GM19238 (cell line): ENCODE measurements at regions not wholly inside any gene's neighbourhood (a gene's known extent, or its start where the extent isn't known, plus 50 kb on each side); places are given as distances from the start of the nearest gene placed in this dataset.
"Not testable (repeated sequence)": the region's sequence is repeated elsewhere in the genome, so short reads cannot be mapped to it uniquely, and the experiment has no call there.

Source experiments
- DNase-seq: peaks from one replicate; pipeline ENCODE4 v3.0.0; 2011; ENCODE audit warnings: low spot score; ENCODE audit not compliant: insufficient read length

DNA sequence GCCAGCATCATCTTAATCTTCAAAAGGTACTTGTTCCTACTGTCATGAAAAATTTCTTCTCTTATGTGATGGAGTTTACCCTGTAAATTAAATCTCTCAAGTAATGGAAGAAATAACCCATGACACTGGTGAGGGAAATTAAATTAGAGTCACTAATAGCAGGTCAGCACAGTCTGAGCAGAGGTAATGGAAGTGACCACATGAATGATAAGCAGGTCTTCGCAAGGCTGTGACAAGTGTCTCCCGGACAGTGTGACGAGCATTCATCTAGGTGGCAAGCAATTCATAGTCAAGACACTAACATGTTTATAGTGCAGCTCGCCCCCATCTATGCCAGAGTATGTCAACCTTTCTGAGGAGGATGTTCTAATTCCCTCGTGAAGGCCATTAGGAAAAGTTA, 249.2 kb downstream of the FRK start:
- no peak for DNase-seq

DNA sequence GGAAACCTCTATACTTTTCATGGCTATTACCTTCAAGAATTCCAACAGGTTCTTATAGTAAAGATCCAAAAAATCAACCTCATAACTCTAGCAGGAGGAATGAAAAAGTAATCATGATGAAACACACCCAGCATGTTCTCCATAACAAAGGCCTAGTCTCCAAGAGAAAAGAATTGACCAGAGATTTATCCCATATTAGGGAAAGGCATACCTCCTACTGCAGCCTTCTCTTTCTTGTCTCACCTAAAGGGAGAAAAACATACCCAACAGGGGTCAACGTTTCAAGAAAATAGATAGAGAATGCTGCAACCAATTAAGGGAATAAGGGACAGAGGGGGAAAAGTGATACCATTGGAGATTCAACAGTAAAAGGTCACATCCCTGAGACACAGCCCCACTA, 262.5 kb downstream of the FRK start:
- DNase-seq, result no peak

DNA sequence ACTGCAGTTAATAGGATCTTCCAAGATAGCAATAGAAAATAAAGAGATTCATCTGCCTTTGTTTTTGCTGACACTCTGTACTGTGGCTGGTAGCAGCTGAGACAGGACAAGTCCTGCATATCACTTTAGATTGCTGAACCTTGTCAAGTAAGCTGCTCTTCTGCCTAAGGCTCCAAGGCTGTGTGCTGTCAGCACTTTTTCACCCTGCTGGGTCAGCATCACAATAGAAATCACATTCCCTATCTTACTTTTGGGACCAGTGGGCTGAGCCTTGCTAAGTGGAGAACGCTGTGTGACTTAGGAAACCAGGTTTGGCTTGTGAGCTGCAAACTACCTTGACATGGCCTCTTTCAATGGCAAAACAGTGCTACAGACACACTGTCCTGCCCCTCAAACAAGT, 263.9 kb downstream of the FRK start:
- no peak for DNase-seq

DNA sequence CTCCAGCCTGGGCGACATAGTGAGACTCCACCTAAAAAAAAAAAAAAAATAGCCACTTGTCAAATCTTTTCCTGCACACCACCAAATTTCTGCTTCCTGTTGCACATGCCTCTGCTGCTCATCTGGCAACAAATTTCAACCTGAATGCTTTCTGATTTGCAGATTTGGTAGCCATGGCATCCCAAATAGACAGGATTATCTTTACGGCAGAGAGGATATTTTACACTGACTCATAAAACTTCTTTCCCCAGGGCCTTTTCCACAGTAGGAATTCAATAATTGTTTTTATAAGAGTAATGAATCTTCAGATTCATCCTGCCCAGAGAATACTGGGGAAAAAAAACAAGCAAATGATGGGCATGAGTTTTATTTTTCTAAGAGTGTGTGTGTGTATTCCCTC, 264.6 kb downstream of the FRK start:
- no peak for DNase-seq

DNA sequence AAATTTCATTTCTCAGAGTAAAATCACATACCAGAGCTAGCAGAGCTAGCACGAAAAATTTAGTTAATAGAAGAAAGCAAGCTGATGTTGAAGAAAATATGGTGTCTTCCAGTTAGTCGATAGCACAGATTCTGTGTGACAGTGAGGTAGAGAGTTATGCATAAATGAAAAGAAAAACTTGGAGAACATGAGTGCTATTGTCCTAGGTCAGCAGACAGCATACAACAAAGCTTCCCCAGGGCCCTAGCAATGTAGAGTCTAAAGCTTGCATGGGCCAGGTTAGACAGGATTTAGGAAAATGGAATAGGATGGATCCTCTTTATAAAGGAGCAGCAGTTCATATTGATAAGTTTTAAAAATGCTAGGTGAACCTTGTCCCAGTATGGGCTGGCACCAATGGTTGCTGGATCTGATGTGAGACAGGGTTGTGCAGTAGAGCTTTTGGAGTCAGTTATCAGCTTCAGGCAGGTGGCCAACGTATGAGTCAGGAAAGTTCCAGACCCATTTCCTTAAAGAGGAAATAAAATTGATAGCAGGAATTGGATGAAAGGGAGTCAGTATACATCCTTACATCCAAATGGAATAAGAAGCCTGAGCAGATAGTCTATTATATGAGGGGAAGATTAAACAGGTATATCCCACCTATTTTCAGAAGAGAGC, 277.2 kb downstream of the FRK start:
- no peak for DNase-seq

DNA sequence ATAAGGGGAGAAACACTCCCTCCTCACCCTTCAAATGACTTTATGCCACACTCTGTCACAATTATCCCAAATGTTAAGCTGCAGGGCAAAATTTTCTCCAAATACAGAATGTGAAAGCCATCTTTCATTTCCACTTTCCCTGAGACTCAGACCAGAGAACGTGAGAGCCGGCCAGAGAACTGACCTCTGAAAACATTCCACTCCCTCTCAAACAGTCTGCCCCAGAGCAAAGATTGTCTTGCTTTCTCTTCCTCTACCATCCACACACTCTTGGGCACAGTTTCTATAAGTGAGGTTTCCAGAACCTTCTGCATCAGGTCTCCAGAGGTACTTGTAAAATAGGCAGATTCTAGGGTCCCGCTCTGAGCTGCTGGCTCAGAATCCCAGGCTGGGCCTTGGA, 278.1 kb downstream of the FRK start:
- no peak for DNase-seq

DNA sequence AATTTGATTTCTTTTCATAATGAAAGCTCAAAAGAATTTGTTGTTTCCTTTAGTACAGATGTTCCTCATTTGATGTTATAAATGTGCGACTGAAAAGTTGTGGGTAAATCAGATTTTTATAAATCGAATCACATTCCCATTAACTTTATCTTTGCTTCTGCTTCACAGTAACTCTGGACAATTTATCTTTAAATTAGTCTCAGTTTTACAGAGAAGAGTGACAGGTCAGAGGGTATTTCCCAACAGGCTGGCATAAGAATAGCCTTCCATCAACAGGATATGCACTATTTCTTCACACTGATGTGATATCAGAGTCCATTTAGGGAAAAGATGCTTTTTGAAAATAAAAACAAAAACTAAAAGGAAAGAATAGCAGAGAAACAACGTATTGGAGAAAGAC, 286.9 kb downstream of the FRK start:
- DNase-seq, result no peak

DNA sequence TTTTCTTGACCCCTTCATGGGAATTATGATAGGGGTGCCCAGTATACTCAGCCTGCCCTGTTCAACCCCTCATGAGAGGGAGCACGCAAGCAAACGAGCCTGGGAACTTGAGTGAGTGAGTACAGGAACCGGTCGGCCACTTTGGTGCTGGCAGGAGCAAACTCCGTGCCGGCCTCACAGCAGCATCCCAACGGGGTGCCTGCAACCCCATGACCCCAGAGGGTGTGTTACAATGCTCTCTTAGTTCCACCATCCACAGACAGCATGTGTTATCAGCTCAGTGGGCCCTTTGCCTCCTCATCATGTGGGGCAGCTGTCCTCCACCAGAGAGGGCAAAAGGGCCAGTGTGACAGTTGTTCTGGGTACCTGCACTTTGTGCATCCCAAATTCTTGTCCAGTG, 289.8 kb downstream of the FRK start:
- no peak for DNase-seq

DNA sequence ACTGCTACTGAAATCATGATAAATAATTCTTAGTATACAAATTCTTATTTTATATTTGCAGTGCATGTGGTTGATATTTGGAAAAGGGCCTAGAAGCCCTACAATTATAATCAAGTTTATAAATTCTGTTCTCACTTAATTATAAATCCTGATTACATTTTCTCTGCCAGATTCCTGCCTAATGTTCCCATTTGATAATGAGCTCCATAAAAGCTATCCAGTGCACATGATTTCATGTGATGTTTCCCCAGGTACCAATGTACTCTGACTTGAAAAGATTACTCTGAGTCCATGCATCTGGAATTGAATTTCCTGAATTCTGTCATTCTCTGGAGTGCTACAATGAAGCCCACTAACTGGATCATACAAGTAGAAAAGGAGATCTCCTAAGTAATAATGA, 292.2 kb downstream of the FRK start:
- no peak for DNase-seq

DNA sequence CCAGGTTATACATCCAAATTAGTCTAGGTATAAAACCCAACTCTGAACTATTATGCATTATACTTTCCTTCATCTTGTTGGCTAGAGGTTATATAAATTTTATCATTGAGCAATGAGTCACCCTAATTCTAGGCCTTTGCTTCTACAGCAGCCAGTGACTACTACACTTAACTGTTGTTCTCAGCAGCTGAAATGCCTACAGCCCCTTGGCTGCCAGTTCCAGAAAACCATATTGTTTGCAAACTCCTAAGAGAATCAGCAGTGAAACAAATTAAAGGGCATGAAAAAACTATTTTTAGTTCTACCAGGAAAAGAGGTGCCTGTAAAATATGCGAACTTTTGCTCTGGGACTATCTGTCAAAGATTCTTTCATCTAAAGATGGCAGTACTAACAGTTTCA, 292.8 kb downstream of the FRK start:
- DNase-seq, result no peak

DNA sequence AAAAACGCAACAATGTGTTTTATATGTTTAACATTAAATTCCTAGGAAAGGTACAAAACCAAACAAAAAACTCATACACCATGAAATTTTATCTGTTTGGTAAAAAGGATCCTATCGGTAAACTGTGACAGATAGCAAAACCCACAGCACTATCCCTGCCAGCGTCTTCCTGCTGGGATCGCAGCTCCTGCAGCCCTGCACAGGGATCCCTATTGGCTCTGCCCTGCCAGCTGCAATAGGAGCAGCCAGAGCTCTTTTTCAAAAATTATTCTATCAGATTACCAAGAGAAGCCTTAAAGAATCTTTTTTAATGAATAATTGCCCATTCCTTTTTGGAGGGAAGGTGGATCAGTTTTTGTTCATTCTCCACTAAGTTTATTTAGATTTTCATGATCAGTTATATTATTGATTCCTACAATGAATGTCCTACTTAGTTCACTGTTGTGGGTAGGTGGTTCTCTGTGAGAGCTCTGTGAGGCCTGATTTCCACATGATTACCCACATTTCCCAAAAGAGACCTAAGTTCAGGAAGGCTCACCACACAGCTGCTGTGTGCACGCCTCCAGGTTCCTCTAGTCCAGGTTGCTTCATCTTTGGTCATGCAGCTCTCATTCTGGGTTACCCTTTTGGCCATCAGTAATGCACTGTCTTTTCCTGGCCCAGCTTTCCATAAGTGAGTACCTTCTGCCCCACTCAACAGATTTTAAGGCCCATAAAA, 293.8 kb downstream of the FRK start:
- no peak for DNase-seq

DNA sequence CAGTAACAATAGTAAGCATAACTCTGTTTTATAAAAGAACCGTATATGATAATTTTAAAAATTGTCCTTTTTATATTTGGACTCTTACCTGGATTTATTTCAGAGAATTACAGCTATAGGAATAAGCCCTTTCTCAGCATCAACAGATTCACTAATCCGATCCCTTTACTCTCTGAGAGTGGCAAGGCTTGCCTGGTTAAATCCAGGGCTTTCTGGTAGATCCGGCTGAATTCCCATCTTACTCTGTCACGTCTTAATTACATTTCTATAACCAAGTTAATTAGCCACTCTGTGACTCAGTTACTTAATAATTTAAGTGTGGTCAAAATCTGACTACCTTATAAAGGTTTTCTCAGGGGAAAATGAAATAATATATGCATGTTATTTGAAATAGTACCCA, 294.7 kb downstream of the FRK start:
- no peak for DNase-seq

DNA sequence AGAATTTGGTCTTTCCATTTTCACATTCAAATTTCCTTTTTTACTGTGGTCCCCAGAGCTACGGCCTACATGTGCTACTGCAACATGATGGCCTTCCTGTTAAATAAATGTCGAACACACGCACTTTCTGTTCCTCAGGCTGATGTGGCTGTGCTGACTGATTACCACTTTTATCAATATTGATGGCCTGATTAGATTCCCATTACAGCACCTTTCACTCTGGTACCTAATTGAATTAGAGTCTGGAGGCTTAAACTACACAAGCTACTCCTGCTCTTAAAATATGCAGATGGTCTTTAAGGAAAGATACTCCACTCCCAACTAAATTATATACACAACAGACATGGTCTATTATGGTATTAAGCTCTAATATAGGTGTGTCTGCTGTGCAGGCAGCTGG, 301.6 kb downstream of the FRK start:
- no peak for DNase-seq

DNA sequence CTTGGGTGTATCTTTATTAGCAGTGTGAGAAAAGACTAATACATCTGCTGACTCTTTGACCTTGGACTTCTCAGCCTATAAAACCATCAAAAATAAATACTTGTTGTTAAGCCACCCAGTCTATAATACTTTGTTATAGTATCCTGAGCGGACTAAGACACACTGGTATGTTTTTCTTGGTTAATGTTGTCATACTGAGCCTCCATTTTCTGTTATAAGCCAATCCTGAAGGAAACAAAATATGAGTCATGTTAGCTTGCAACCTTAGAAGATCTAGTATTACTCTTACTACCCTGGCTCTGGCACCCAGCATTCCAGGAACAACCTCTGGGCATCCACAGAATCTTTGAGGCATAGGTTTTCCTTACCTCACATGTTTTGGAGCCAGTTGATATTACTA, 307.2 kb downstream of the FRK start:
- no peak for DNase-seq

DNA sequence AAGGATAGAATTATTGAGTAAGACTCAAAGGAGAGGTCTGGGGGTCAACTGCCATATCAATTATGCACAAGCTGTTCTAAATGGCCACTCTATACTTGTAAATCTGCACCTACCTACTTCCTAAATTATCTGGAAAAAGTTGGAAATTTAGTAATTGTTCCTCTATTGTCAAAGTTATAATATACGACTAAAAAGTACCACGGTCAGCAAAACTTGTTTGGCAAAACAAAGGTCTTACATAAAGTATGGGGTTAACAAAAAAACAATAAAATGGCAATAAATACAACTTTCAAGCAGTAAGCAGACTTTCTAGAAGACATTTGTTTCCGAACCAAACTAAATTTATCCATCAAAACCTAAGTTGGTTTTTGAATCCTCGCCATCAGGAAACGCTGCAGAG, 309.7 kb downstream of the FRK start:
- no peak for DNase-seq

DNA sequence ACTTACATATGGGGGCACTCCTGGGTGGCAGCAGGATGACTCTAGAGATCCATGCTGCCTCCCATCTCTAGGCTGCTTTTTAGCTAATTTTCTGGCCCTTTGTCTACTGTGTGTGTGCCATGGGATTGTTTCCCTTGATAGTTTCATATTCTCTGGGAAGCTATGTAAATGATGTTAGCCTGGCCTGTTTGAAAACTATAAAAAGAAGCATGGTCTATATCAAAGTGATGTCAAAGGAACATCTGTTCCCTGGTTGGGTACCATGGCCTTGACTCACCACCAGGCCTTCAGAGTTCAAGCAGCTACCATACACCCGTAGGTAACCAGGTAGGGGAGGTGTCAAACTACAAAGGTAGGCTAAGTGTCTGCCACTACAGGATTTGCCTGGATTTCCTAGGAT, 310.4 kb downstream of the FRK start:
- no peak for DNase-seq

DNA sequence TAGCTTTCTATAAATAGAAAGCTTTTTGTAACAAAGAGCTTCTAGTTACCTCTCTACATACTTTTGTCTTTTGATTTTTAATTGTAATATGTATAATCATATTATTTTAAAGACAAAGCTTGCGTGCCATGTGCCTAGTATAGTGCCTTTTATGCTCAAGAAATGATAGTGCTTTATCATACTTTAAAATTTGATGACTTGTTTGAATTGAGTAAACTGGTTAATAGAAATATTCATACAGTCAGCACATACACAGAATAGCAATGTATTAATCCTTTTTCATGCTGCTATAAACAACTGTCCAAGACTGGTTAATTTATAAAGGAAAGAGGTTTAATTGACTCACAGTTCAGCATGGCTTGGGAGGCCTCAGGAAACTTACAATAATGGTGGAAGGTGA, 313.0 kb downstream of the FRK start:
- DNase-seq, result no peak

DNA sequence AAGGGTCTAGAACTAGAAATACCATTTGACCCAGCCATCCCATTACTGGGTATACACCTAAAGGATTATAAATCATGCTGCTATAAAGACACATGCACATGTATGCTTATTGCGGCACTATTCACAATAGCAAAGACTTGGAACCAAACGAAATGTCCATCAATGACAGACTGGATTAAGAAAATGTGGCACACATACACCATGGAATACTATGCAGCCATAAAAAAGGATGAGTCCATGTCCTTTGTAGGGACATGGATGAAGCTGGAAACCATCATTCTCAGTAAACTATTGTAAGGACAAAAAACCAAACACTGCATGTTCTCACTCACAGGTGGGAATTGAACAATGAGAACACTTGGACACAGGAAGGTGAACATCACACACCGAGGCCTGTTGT, 314.1 kb downstream of the FRK start:
- DNase-seq, result not testable (repeated sequence)

DNA sequence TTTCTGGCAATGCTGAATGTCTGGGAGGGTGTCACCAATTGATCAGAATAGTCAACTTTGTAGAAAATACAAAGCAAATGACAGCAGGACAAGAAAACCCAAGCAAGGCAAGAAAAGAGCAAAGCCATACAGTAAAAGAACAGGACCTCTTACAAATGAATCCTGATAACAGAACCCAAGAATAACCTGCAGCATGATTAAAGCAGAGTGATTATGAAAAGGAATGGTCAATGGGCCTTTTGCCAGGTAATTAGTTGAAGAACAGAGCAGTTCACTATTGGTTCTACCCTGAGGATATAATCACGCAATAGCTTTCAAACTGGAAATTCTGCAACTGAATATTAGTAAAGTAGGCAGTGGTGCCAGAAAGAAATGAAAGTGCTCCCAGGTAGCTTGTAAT, 319.8 kb downstream of the FRK start:
- DNase-seq, result no peak

DNA sequence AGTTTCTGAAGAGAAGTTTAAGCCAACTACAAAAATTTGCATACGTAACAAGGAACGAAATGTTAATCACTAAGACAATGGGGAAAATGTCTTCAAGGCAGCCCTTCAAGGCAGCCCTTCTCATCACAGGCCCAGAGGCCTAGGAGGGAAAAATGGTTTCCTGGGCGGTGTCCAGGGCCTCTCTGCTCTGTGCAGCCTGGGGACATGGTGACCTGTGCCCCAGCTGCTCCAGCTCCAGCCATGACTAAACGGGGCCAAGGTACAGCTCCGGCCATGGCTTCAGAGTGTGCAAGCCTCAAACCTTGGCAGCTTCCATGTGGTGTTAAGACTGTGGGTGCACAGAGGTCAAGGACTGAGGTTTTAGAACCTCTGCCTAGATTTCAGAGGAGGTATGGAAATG, 325.1 kb downstream of the FRK start:
- DNase-seq, result no peak

DNA sequence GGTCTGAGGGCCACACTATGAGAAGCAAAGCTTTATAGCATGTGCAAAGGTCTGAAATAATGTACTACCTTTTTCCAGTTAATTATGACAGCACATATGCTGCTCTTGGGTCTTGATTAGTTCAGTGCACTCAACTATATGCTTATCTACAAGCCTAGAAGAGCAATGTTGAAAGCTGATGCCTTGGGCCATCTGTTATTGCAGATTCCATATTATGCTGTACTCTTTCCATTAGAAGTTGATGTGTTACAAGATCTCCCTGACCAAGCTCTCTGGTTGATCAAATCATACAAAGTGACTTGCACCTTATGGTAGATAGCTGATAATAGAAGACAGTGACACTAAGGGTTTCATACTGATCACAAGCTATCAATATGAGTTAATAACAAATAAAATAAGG, 327.3 kb downstream of the FRK start:
- DNase-seq, result no peak

DNA sequence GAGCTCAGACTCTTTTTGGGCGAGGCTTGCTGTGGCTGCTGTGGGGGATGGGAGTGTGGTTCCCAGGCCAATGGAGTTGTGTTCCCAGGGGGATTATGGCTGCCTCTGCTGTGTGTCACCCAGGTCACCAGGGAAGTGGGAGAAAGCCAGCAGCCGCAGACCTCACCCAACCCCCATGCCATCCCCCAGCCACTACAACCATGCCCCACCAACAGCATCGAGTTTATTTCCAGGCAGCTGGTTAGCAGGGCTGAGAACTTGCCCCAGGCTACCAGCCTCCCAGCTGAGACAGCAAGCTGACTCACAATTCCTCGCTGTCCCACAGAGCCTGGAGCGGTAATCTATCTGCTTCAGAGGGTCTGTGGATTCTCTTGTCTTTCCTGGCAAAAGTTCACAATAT, 331.7 kb downstream of the FRK start:
- no peak for DNase-seq

DNA sequence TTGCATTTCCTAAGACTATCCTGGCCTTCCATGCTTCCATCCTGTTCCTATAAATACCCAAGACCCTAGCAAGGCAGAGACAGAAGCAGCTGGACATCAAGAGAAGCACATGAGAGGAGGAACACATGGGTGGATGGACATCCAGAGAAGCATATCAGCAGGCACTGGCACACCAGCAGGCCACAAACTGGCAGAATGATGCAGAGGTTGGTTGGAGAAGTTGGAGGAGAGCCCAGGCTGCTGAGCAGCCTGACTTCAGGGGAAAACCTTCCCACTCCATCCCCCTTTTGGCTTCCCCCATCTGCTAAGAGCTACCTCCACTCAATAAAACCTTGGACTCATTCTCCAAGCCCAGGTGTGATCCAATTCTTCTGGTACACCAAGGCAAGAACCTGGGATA, 332.5 kb downstream of the FRK start:
- no peak for DNase-seq

DNA sequence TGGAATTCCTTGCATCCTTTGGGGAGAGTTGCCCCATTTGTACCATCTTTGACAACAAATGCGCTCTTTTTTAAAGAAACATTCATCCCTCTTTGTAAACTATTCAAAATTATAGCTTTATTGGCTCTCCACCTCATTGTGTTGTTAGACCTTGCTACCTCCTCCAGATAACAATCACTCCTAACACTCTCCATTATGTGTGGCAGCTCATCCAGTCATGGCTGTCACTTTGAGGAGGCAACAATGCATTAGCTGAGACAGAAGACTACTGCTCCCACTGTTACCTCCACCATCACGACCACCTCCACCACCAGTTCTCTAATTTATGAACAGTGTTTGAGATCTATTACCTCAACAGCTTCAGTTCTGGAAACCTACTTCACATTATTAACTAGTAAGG, 339.1 kb downstream of the FRK start:
- DNase-seq, result no peak
